ENCODE measurements at regions not wholly inside any gene's neighbourhood (a gene's known extent, or its start where the extent isn't known, plus 50 kb on each side); places are given as distances from the start of the nearest gene placed in this dataset.

DNA sequence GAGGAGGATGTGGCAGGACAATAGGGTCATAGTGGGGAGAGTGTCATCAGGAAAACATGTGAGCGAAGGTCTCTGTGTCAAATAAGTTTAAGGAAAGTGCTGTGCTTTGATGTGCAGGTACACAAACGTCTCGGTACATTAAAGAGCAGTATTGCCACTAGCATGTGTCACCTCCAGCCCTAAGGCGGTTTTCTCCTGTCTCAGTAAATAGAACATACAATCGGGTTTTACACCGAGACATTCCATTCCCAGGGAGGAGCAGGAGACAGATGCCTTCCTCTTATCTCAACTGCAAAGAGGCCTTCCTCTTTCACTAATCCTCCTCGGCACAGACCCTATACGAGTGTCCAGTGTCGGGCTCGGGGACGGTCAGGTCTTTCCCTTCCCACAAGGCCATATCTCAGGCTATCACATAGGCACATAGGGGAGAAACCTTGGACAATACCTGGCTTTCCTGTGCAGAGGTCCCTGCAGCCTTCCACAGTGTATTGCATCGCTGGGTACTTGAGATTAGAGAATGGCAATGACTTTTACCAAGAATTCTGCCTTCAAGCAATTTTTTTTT lies 684.5 kb downstream of the PDHA2 start:
- Histone ChIP-seq H3K9me3 (ENCODE audit: control insufficient read depth, insufficient read depth, low read depth, low read length) (no peaks in the 10 kb centered on the region), H3K4me3 (ENCODE audit: low read depth in 2 of 2, low read length in 2 of 2) (no peak overlapping the region), H3K27ac (ENCODE audit: low read length) (no peak overlapping the region), H3K36me3 (ENCODE audit: control insufficient read depth, insufficient read depth, low read length) (no peaks in the 10 kb centered on the region), H3K4me1 (ENCODE audit: control insufficient read depth, insufficient read depth, low read length) (no peaks in the 10 kb centered on the region), H3K27me3 (ENCODE audit: control insufficient read depth, insufficient read depth, low read length) (no peaks in the 10 kb centered on the region)
- no peak for TF ChIP-seq POLR2AphosphoS5 (IDR thresholded peaks at IDR 0.05; ENCODE audit: low read depth, low read length)
- no peak for TF ChIP-seq CTCF (IDR thresholded peaks at IDR 0.05)
- TF ChIP-seq, protein P1, sequence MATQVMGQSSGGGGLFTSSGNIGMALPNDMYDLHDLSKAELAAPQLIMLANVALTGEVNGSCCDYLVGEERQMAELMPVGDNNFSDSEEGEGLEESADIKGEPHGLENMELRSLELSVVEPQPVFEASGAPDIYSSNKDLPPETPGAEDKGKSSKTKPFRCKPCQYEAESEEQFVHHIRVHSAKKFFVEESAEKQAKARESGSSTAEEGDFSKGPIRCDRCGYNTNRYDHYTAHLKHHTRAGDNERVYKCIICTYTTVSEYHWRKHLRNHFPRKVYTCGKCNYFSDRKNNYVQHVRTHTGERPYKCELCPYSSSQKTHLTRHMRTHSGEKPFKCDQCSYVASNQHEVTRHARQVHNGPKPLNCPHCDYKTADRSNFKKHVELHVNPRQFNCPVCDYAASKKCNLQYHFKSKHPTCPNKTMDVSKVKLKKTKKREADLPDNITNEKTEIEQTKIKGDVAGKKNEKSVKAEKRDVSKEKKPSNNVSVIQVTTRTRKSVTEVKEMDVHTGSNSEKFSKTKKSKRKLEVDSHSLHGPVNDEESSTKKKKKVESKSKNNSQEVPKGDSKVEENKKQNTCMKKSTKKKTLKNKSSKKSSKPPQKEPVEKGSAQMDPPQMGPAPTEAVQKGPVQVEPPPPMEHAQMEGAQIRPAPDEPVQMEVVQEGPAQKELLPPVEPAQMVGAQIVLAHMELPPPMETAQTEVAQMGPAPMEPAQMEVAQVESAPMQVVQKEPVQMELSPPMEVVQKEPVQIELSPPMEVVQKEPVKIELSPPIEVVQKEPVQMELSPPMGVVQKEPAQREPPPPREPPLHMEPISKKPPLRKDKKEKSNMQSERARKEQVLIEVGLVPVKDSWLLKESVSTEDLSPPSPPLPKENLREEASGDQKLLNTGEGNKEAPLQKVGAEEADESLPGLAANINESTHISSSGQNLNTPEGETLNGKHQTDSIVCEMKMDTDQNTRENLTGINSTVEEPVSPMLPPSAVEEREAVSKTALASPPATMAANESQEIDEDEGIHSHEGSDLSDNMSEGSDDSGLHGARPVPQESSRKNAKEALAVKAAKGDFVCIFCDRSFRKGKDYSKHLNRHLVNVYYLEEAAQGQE (IDR thresholded peaks at IDR 0.05; ENCODE audit: insufficient read depth in 1 of 2, low read depth in 2 of 2, low read length in 1 of 2) = no peak
- no peak for TF ChIP-seq SIN3A (IDR thresholded peaks at IDR 0.05; ENCODE audit: borderline replicate concordance, insufficient read depth, low read depth, low read length)
- TF ChIP-seq TCF7L2 (IDR thresholded peaks at IDR 0.05; ENCODE audit: low read depth, low read length) = no peak
- DNase-seq (ENCODE audit: low read depth, low spot score) = no peak
- intact Hi-C loops (cut with micrococcal nuclease; ENCODE audit: unreplicated experiment) = no loop called here
- ChIA-PET CTCF (no interaction called here), POLR2A (no interaction called here)
- in situ Hi-C loops (cut with HindIII; ENCODE audit: low pct_unique_long_range_greater_than_20kb, low sequenced_read_pairs) = no loop called here
- no TSS peak for BruUV-seq (replicated peaks)
- no peak for ATAC-seq

- CTCF ChIA-PET = no interaction called here
- no peak for ATAC-seq
- Histone ChIP-seq H3K27ac (ENCODE audit: low read length) (no peak overlapping the region), H3K27me3 (ENCODE audit: control insufficient read depth, insufficient read depth, low read length) (no peaks in the 10 kb centered on the region), H3K9me3 (ENCODE audit: control insufficient read depth, insufficient read depth, low read depth, low read length) (no peaks in the 10 kb centered on the region), H3K36me3 (ENCODE audit: control insufficient read depth, insufficient read depth, low read length) (no peaks in the 10 kb centered on the region), H3K4me3 (ENCODE audit: low read depth in 2 of 2, low read length in 2 of 2) (no peak overlapping the region), H3K4me1 (ENCODE audit: control insufficient read depth, insufficient read depth, low read length) (no peaks in the 10 kb centered on the region)
- POLR2A ChIA-PET = no interaction called here
- no TSS peak for BruUV-seq (replicated peaks)
- in situ Hi-C loops (cut with HindIII; ENCODE audit: low pct_unique_long_range_greater_than_20kb, low sequenced_read_pairs) (no loop called here), intact Hi-C loops (cut with micrococcal nuclease; ENCODE audit: unreplicated experiment) (no loop called here)
- TF ChIP-seq CTCF (IDR thresholded peaks at IDR 0.05) (no peak), TCF7L2 (IDR thresholded peaks at IDR 0.05; ENCODE audit: low read depth, low read length) (no peak)
- DNase-seq (ENCODE audit: low read depth, low spot score) = no peak
These were observed 686.0 kb downstream of the PDHA2 start for GRCh38 chr4:96525898-96526297.

Measured in Panc1 (cell line).